Mesothelial cell of epicardium (in vitro differentiated cells): ENCODE measurements at regions not wholly inside any gene's neighbourhood (a gene's known extent, or its start where the extent isn't known, plus 50 kb on each side); places are given as distances from the start of the nearest gene placed in this dataset.
A peak's percentile ranks its signal among the peaks of the same experiment; 100 is the strongest.

Experiments
- DNase-seq, 2 experiments: peaks; one replicate each; pipeline ENCODE4 v3.0.0; 2021; ENCODE audit warnings: low spot score in 2 of 2; ENCODE audit not compliant: unreplicated experiment in 2 of 2
- H3K27ac Mint-ChIP-seq: 2 replicates; pipeline ENCODE4 v1.8.0; 2021; ENCODE audit warnings: mixed read lengths
- H3K27me3 Mint-ChIP-seq: 2 replicates; pipeline ENCODE4 v1.8.0; 2021; ENCODE audit warnings: low read depth, mixed read lengths
- H3K36me3 Mint-ChIP-seq: 2 replicates; pipeline ENCODE4 v1.8.0; 2021; ENCODE audit warnings: mixed read lengths
- H3K4me1 Mint-ChIP-seq: 2 replicates; pipeline ENCODE4 v1.8.0; 2021; ENCODE audit warnings: mixed read lengths
- H3K4me3 Mint-ChIP-seq: 2 replicates; pipeline ENCODE4 v1.8.0; 2021; ENCODE audit warnings: mild to moderate bottlenecking, moderate library complexity, mixed read lengths
- H3K9me3 Mint-ChIP-seq: 2 replicates; pipeline ENCODE4 v1.8.0; 2021; ENCODE audit warnings: mixed read lengths
- TF ChIP-seq, protein P1 (sequence below): fragments of 200-600 bp; sonication (generic); IDR thresholded peaks from one replicate; pipeline ENCODE4 v1.5.0; 2021; ENCODE audit warnings: antibody characterized with exemption; ENCODE audit not compliant: unreplicated experiment

DNA sequence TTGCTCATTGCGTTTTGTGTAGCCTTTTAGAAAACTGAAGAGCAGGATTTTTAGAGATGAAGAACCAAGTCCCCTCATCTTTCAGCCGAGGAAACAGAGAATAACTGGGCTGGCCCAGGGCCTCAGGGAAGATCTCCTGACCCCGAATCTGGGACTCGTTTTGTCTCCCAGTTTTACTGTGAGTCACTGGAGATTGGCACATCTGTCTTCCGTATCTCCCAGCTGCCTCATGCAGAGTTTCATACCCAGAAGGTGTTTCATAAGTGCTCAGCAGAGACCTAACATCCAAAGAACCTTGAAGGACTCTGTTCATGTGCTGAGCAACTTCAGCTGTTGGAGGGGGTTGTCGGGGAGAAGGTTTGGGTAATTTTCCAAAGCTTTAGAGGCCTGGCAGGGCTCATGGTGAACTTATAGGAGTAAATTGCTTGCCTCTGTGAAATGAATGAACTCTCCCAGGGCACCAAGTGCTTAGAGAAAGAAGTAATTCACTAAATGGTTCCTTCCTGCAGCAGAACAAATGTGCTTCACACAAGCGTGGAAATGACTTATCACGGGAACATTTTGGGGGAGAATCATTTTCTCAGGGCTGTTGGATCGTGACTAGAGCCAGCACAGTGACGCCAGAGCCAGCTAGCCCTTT is 121.4 kb downstream of the FAM43A start:
- H3K27ac Mint-ChIP-seq, result no peak overlapping the region
- TF ChIP-seq, protein P1, sequence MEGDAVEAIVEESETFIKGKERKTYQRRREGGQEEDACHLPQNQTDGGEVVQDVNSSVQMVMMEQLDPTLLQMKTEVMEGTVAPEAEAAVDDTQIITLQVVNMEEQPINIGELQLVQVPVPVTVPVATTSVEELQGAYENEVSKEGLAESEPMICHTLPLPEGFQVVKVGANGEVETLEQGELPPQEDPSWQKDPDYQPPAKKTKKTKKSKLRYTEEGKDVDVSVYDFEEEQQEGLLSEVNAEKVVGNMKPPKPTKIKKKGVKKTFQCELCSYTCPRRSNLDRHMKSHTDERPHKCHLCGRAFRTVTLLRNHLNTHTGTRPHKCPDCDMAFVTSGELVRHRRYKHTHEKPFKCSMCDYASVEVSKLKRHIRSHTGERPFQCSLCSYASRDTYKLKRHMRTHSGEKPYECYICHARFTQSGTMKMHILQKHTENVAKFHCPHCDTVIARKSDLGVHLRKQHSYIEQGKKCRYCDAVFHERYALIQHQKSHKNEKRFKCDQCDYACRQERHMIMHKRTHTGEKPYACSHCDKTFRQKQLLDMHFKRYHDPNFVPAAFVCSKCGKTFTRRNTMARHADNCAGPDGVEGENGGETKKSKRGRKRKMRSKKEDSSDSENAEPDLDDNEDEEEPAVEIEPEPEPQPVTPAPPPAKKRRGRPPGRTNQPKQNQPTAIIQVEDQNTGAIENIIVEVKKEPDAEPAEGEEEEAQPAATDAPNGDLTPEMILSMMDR, result no peak
- H3K27me3 Mint-ChIP-seq, result peaks cover 23% of the 10 kb centered on the region
- no peak for DNase-seq
- no peaks in the 10 kb centered on the region for H3K9me3 Mint-ChIP-seq
- H3K4me1 Mint-ChIP-seq, result no peaks in the 10 kb centered on the region
- H3K4me3 Mint-ChIP-seq, result no peak overlapping the region
- no peaks in the 10 kb centered on the region for H3K36me3 Mint-ChIP-seq

- Mint-ChIP-seq H3K9me3 (no peaks in the 10 kb centered on the region), H3K27me3 (peaks cover 21% of the 10 kb centered on the region), H3K4me3 (no peak overlapping the region), H3K36me3 (no peaks in the 10 kb centered on the region), H3K4me1 (no peaks in the 10 kb centered on the region), H3K27ac (no peak overlapping the region)
- peak in 1 of 2 experiments; percentile 16 for DNase-seq
- TF ChIP-seq, protein P1, result no peak
These were observed 123.0 kb downstream of the FAM43A start for GRCh38 chr3:194808640-194809097.

DNA sequence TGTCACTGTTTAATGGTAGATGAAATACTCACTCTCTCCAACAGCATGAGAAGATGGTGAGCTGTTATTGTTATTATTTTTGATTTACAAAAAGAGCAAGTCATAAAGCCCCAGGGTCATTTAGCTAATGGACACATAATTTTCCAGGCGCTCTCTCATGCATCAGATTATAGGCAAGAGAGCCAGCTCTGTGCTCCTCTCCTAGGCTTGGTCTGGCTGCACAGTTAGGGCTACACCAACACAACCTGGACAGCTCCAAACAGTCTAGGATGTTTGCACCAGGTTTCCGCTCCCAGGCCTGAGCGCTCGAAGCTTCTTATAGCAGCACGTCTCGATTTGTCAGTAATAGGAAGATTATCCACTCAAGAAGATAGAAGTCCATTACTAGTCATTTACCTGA is 123.7 kb downstream of the FAM43A start:
- no peaks in the 10 kb centered on the region for H3K4me1 Mint-ChIP-seq
- H3K27me3 Mint-ChIP-seq, result peaks cover 17% of the 10 kb centered on the region
- DNase-seq, result peak in 1 of 2 experiments; percentile 22
- H3K27ac Mint-ChIP-seq, result no peak overlapping the region
- TF ChIP-seq, protein P1, result no peak
- no peak overlapping the region for H3K4me3 Mint-ChIP-seq
- H3K9me3 Mint-ChIP-seq, result no peaks in the 10 kb centered on the region
- H3K36me3 Mint-ChIP-seq, result no peaks in the 10 kb centered on the region

DNA sequence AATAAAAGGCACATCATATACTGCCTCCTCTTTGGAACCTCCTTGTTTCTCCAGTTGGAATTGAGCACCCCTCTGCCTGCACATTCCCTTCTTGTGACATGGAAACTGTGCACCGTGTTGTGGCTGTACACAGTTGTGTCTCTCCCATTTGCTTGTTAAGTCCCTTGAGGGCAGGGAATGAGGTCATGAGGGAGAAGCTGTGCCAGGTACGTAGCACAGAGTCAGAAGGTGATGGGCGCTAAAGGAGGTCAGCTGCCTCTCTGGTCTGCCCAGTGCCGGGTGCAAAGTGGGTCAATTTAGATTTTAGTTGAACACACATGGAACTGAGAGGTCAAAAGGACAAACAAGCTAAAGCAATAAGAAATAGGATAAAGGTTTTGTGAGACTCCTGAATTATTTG is 124.4 kb downstream of the FAM43A start:
- DNase-seq, result no peak
- Mint-ChIP-seq H3K27ac (no peak overlapping the region), H3K4me1 (no peaks in the 10 kb centered on the region), H3K9me3 (no peaks in the 10 kb centered on the region), H3K4me3 (no peak overlapping the region), H3K36me3 (no peaks in the 10 kb centered on the region), H3K27me3 (peaks cover 11% of the 10 kb centered on the region)
- TF ChIP-seq, protein P1, result no peak

- Mint-ChIP-seq H3K9me3 (no peaks in the 10 kb centered on the region), H3K36me3 (no peaks in the 10 kb centered on the region), H3K27ac (no peak overlapping the region), H3K4me3 (no peak overlapping the region), H3K27me3 (peaks cover 6% of the 10 kb centered on the region), H3K4me1 (no peaks in the 10 kb centered on the region)
- TF ChIP-seq, protein P1, result no peak
- peak in 1 of 2 experiments; percentile 14 for DNase-seq
These were observed 125.4 kb downstream of the FAM43A start for GRCh38 chr3:194811118-194811517.
